HG03064 (cell line): ENCODE measurements at regions not wholly inside any gene's neighbourhood (a gene's known extent, or its start where the extent isn't known, plus 50 kb on each side); places are given as distances from the start of the nearest gene placed in this dataset.

ENCODE experiments used
- ATAC-seq: cut with Tn5 transposase; IDR thresholded peaks from one replicate; pipeline ENCODE4 v1.9.1; 2021; ENCODE audit warnings: low read depth; ENCODE audit not compliant: unreplicated experiment

- ATAC-seq, result no peak
Observed at GRCh38 chr9:20016611-20017010, 227.8 kb upstream of the SLC24A2 start.

DNA sequence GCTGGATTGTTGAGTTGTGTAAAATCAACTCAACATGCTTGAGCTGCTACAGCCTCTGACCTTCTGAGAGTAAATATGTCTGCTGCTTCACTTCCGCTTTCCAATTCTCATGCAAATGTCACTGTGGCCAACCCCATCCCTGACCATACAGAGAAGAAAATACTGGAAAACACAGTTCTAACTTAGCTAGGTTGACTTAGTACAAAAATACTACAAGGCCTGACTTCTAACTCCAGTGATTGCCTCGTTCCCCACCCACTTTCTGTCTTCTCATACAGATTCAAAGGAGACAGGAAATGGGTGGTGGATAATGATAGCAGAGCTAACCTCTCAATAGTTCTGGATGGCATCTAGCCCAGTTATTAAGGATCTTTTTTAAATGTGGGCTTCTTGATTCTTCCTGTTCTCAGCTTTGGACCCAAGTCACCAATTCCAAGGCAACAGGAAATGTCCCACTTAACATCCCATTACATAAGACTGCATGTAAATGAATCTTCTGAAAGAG lies 226.6 kb upstream of the SLC24A2 start:
- no peak for ATAC-seq

DNA sequence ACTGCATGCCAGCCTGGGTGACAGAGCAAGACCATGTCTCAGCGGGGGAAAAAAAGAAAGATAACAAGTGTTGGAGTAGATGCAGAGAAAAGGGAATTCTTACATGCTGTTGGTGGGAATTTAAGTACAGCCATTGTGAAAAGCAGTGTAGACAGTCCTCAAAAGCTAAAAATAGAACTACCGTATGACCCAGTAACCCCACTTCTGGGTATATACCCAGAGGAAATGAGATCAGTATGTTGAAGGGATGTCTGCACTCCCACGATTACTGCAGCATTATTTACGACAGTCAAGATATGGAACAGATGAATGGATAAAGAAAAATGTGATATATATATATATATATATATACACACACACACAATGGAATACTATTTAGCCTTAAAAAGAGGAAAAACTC lies 225.3 kb upstream of the SLC24A2 start:
- no peak for ATAC-seq

- no peak for ATAC-seq
Observed at GRCh38 chr9:20012232-20012631, 223.4 kb upstream of the SLC24A2 start.

DNA sequence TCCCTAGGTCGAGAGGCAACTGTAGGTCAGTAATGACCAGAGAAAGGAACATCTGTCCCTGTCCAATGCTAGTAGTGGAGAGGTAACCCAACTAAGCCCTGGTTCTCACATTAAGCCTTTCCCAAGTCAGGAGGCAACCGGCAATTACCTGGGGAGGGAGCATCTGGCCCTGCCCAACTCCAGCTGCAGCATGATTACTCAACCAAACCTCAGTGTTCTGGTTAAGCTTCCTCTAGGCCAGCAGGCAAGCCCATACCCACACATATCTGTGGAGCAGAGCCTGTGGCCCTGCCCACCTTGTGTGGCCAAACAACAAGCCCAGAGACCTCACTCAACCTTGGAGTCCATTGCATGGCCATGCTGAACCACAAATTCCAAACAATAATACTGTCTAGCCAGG lies 220.8 kb upstream of the SLC24A2 start:
- no peak for ATAC-seq

DNA sequence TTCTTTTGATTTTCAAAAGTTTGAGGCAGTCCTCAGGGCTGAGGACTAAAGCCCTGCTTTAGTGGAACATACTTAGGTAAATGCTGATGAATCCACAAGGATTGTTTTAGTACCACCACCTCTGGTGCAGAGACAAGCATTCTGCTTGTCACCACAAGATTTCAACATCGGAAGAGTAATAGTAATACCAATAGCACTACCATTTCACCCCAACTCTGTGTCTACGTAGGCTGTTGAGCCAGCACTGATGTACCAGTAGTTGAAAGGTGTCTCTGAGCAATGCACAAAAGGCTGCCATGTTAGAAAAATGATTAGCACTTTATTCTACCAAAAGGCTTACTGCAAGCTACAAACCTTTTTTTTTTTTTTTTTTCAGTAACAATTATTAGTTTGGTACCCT lies 213.2 kb upstream of the SLC24A2 start:
- ATAC-seq, result no peak

- no peak for ATAC-seq
Observed at GRCh38 chr9:20001058-20001457, 212.2 kb upstream of the SLC24A2 start.

DNA sequence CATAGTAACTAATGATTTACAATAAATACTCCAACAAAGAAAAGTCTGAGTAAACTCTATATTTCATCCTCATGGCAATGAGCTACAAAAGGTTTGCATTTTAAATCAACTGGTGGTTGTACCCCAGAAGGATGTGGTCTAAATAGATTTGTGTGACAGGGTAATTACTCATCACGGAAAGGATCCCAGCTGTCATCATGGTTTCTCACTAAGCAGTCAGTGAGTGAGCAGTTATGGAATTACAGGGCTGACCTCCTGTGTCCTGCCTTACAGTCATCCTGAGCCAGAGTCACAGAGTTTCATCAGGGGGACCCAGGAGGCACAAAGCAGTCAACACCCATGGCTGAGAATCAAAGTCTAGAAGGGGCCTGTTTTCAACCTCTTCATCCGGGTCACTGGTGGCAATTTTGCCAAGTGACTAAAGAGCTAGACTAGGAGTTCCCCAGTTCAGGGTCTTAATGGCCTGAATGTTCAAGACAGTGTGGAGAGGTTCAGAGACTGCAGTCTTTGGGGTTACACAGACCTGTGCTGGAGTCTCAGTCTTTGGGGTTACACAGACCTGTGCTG lies 210.7 kb upstream of the SLC24A2 start:
- ATAC-seq, result peak; percentile 87

DNA sequence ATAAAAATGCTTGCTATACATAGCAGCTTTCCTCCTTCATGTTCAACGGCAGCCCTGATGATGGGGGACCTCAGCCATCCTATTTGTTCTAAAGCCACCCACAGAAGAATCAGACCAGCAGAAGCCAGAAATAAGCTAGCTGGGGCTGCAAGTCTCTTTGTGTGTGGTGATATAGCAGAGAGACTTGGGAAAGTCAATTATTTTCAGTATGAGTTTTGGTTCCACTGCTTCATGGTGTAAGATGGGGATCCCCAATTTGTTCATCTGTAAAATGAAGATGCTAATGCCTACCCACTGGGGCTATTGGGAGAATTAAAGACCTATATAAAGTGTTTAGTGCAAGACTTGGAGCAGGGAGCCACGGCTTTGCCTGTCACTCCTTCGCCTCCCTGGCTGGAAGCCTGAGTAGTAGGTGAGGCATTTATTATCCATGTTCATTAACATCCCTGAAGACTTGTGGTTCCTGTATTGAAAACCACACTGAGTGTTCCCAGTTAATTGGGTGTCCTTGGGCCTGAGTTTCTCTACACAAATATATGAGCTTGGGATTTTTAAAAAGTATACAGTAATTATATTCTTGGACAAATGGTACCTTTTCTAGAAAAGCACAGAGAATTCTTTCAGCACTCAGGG lies 210.1 kb upstream of the SLC24A2 start:
- peak; percentile 41 for ATAC-seq

DNA sequence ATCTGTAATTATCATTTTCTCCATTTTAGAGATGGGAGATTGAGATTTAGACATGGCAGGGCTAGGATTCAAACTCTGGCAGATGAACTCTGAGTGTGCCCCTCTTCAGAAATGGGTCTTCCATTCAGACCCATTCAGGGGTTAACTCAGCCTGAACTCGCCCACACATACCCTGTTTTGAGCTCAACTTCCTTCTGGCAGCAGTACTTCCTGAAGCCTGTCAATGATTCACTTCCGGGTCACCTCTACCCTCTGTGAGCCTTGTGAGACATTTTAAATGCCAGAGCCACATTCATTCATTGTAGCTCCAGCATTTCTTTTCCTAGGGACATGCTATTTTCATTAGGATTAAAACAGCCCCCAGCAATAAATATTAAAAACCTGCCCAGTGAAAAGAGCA lies 209.3 kb upstream of the SLC24A2 start:
- no peak for ATAC-seq

- no peak for ATAC-seq
Observed at GRCh38 chr9:19995619-19996018, 206.8 kb upstream of the SLC24A2 start.

GRCh38 chr9:19994296-19994695 lies 205.5 kb upstream of the SLC24A2 start:
- no peak for ATAC-seq

DNA sequence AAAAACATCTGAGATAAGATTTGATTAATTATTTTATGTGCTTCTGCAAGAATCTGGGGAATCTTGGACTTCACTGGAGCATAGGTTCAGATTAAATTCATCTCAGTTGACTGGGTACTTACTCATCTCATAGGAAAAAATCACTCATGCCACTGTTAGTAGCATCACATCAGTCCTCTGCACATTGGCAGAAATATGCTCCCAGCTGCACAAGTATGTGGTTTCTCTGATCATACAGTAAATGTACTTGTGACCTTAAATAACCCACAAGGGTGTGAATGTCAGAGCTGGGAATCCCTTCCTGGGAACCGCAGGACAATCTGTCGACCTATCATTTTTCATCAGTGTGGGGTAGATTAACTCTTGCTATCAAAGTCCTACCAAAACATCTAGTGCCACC lies 203.7 kb upstream of the SLC24A2 start:
- no peak for ATAC-seq

DNA sequence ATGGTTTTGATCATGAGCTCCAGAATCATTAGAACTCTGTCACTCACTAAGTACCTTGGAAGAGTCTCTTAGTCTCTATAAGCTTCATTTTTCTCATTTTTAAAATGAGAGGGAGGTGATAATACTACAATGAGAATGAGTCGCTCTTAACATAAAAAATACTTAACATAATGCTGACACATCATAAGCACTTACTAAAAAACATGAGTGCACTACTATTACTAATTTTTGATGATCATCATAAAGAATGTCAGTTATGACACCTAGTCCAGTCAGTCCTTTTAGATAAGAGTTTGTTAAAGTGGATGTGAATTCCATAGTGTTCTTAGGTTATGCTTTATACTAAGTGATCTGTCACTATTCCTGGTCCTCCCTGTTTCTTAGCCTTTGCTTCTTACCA lies 200.4 kb upstream of the SLC24A2 start:
- ATAC-seq, result no peak

DNA sequence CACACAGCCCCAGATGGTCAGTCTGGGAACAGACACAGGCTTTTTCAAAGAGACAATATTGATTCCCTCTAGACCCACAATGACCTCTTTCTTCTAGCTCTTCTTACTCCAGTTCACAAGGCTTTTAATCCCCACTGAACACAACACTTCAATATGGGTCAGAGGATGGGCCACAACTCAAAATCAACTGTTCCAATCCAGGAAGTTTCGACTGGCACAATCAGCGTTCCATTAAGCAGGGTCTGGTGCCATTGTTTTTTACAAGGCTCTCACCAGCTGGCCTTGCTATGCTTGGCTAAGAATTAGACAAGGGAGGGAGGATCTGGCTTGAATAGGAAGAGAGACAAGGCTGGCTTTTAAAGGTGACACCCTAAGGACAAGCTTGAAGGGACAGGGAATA lies 199.4 kb upstream of the SLC24A2 start:
- ATAC-seq, result no peak

DNA sequence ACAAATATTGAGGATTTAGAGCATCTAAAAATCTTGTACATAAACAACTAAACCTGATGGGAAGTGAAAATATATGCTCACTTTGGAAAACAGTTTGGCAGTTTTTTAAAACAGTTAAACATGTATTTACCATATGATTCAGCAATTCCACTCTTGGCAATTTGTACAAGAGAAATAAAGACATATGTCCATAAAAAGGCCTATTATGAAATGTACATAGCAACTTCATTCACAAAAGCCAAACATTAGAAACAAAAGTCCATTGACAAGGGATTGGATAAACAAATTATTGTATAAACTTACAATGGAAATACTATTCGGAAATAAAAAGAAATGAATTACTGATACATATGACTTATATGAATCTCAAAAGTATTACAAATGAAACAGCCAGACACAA lies 196.2 kb upstream of the SLC24A2 start:
- no peak for ATAC-seq

DNA sequence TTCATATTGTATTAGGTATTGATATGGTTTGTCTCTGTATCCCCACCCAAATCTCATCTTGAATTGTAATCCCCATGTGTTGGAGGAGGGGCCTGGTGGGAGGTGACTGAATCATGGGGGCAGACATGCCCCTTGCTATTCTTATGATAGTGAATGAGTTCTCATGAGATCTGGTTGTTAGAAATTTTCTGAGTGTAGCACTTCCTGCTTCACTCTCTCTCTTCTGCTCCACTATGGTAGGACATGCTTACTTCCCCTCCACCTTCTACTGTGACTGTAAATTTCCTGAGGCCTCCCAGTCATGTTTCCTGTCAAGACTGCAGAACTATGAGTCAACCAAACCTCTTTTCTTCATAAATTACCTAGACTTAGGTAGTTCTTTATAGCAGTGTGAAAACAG lies 187.4 kb upstream of the SLC24A2 start:
- no peak for ATAC-seq

DNA sequence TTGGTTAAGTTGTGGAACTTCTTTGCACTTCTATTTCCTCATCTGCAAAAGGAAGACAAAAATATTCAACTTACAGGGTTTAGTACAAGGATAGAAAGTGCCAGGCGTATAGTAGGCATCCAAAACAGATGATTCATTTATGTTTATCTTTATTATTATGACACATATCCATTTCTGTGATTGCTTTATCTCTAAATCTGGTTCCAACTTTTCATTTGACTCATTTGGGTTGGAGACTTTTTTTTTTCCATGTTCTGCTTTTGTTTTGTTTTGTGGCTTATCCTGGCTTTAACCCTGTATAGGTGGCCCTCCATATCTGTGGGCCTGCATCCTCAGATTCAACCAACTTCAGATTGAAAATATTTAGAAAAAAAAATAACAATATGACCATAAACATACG lies 186.7 kb upstream of the SLC24A2 start:
- ATAC-seq, result no peak

DNA sequence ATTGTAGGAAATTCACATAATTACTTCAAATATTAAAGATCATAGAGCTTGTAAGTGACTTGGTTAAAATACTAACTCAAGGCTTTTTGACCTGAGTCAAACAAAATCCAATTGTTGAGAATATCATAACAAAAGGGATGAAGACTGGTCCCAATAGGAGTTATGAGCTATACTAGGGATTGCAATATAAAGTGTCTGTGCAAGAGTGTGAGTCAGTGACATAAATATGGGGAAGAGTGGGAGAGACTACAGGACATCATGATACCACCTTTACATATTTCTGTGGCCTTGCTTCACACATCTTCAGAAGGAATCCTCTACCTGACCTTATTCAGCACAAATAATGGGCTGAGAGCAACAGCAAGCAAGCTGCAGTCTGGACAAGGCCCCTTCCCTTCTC lies 180.9 kb upstream of the SLC24A2 start:
- no peak for ATAC-seq

- no peak for ATAC-seq
Observed at GRCh38 chr9:19967888-19968459, 179.1 kb upstream of the SLC24A2 start.

DNA sequence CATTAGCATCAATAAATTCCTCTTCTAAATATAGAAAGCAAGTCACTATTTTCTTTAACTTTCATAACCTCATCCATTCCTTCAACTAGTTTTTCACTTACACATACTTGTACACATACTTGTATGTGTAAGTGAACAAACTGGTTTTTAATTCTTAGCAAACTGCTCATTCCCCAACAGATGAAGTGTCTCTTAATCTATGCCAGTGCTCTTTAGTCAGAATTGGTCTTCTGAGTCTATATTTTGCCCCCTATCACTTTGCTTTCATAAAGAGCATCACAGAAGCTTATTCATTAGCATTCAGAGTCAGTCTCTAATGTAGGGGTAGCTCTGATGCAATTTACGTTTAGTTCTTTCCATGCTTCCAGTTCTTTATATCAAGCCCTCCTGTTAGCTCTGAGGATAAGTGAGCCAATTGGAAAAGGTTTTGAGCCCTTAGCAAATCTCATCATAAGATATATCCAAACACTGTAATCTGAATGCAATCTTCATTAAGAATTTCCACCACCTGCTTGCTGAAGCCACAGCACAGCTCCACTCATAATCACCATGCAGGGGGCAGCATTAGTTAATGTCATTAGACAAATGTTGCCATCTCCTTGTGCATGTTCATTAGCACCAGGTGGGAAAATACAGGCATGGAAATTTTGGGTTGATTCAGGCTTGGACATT lies 178.5 kb upstream of the SLC24A2 start:
- no peak for ATAC-seq

- no peak for ATAC-seq
Observed at GRCh38 chr9:19965336-19965735, 176.5 kb upstream of the SLC24A2 start.
